CD14-positive monocyte (primary cell): ENCODE measurements at regions not wholly inside any gene's neighbourhood (a gene's known extent, or its start where the extent isn't known, plus 50 kb on each side); places are given as distances from the start of the nearest gene placed in this dataset.

ENCODE experiments used
- DNase-seq, 3 donors: peaks; one replicate each; pipeline ENCODE4 v3.0.0-alpha.2; 2011 to 2022
- H2AFZ ChIP-seq: 2 replicates; pipeline ENCODE4 v1.6.0; 2012; ENCODE audit warnings: mild to moderate bottlenecking, low read depth, low read length, inconsistent platforms; ENCODE audit not compliant: insufficient read depth, poor library complexity, severe bottlenecking
- H3K27ac ChIP-seq, 2 donors: 1 replicate in 1 of 2; 2 replicates in 1 of 2; pipeline ENCODE4 v1.5.1; 2012 to 2013; ENCODE audit warnings: low read length in 2 of 2, control low read depth in 1 of 2, inconsistent platforms in 1 of 2, low read depth in 1 of 2, mild to moderate bottlenecking in 1 of 2
- H3K27me3 ChIP-seq, 2 donors: one replicate each; pipeline versions ENCODE4 v1.6.0 to v1.6.1; 2011 to 2013; ENCODE audit warnings: low read length in 2 of 2; ENCODE audit not compliant: control insufficient read depth in 2 of 2, insufficient read depth in 2 of 2
- H3K36me3 ChIP-seq, 2 donors: replicated peaks in 1 of 2; 1 replicate in 1 of 2; 2 replicates in 1 of 2; pipeline versions ENCODE4 v1.5.1 to v1.6.1; 2012 to 2013; ENCODE audit warnings: low read length in 2 of 2, control low read depth in 1 of 2, inconsistent platforms in 1 of 2, mild to moderate bottlenecking in 1 of 2; ENCODE audit not compliant: insufficient read depth in 2 of 2, control insufficient read depth in 1 of 2
- H3K4me1 ChIP-seq, 2 donors: 1 replicate in 1 of 2; 2 replicates in 1 of 2; pipeline versions ENCODE4 v1.5.1 to v1.6.1; 2012 to 2013; ENCODE audit warnings: low read length in 2 of 2, control low read depth in 1 of 2, inconsistent platforms in 1 of 2, mild to moderate bottlenecking in 1 of 2, moderate library complexity in 1 of 2; ENCODE audit not compliant: insufficient read depth in 2 of 2, control insufficient read depth in 1 of 2
- H3K4me2 ChIP-seq: replicated peaks from 2 replicates; pipeline ENCODE3; 2012; ENCODE audit warnings: low read length, moderate library complexity, mild to moderate bottlenecking; ENCODE audit not compliant: poor library complexity, severe bottlenecking; ENCODE audit errors: extremely low read depth
- H3K4me3 ChIP-seq, 3 experiments: fragments of 200-600 bp in 1 of 3; sonication (generic) in 1 of 3; replicated peaks in 1 of 3; 1 replicate in 2 of 3; 2 replicates in 1 of 3; pipeline ENCODE4 v1.5.1; 2011 to 2013; ENCODE audit warnings: low read length in 3 of 3, mild to moderate bottlenecking in 3 of 3, control low read depth in 2 of 3, low read depth in 2 of 3, inconsistent platforms in 1 of 3, moderate library complexity in 1 of 3
- H3K79me2 ChIP-seq: 2 replicates; pipeline ENCODE4 v1.6.0; 2012; ENCODE audit warnings: mild to moderate bottlenecking, control low read depth, inconsistent platforms, low read length, moderate library complexity; ENCODE audit not compliant: insufficient read depth
- H3K9ac ChIP-seq: 2 replicates; pipeline ENCODE4 v1.6.0; 2017; ENCODE audit warnings: low read length, mild to moderate bottlenecking; ENCODE audit not compliant: insufficient read depth, poor library complexity, severe bottlenecking
- H3K9me3 ChIP-seq, 2 donors: replicated peaks in 1 of 2; 1 replicate in 1 of 2; 2 replicates in 1 of 2; pipeline versions ENCODE4 v1.5.1 to v1.6.1; 2012 to 2013; ENCODE audit warnings: low read length in 2 of 2, control low read depth in 1 of 2; ENCODE audit not compliant: control insufficient read depth in 1 of 2, insufficient read depth in 1 of 2
- H4K20me1 ChIP-seq: 2 replicates; pipeline ENCODE4 v1.6.0; 2012; ENCODE audit warnings: mild to moderate bottlenecking, low read length, control low read depth, moderate library complexity; ENCODE audit not compliant: insufficient read depth
- H3K27ac Mint-ChIP-seq, 7 donors: one replicate each; pipeline ENCODE4 v1.8.0; 2020; ENCODE audit warnings: mild to moderate bottlenecking in 7 of 7, mixed read lengths in 7 of 7, moderate library complexity in 6 of 7, inconsistent platforms in 2 of 7
- H3K27me3 Mint-ChIP-seq, 3 donors: one replicate each; pipeline ENCODE4 v1.8.0; 2021 to 2022; ENCODE audit warnings: low read depth in 3 of 3, mild to moderate bottlenecking in 3 of 3, mixed read lengths in 3 of 3, moderate library complexity in 3 of 3, inconsistent platforms in 1 of 3
- H3K36me3 Mint-ChIP-seq, 2 donors: one replicate each; pipeline ENCODE4 v1.8.0; 2020; ENCODE audit warnings: mixed read lengths in 2 of 2, inconsistent platforms in 1 of 2, mild to moderate bottlenecking in 1 of 2
- H3K4me1 Mint-ChIP-seq: one replicate; pipeline ENCODE4 v1.8.0; 2020; ENCODE audit warnings: mild to moderate bottlenecking, mixed read lengths
- H3K4me3 Mint-ChIP-seq, 2 donors: one replicate each; pipeline ENCODE4 v1.8.0; 2020; ENCODE audit warnings: mild to moderate bottlenecking in 2 of 2, mixed read lengths in 2 of 2, moderate library complexity in 1 of 2
- H3K9me3 Mint-ChIP-seq, 7 donors: one replicate each; pipeline ENCODE4 v1.8.0; 2020 to 2022; ENCODE audit warnings: mixed read lengths in 7 of 7, mild to moderate bottlenecking in 6 of 7, moderate library complexity in 6 of 7, inconsistent platforms in 2 of 7
- CTCF ChIP-seq: fragments of 200-600 bp; IDR thresholded peaks from one replicate; pipeline ENCODE4 v1.8.0; 2022; ENCODE audit warnings: antibody characterized with exemption, mild to moderate bottlenecking
- WGBS: methylation state at CpG from one replicate; pipeline ENCODE4 v1.1.5; 2013; ENCODE audit warnings: missing lambda C conversion rate; ENCODE audit not compliant: insufficient coverage; 5-methylcytosine and 5-hydroxymethylcytosine counted together
- intact Hi-C, 2 donors: fragments of 100-400 bp; cut with micrococcal nuclease; formaldehyde crosslinking; loops; one replicate each; pipeline versions ENCODE4 v1.15.0 to v1.15.1; 2023

GRCh38 chr18:40215979-40216378 lies 1739.1 kb upstream of the PIK3C3 start:
- Mint-ChIP-seq H3K27ac (no peak overlapping the region), H3K4me1 (no peaks in the 10 kb centered on the region), H3K36me3 (no peaks in the 10 kb centered on the region), H3K9me3 (peaks cover 0 to 4% (median 0%) of the 10 kb centered on the region in 7 donors), H3K27me3 (no peaks in the 10 kb centered on the region), H3K4me3 (no peak overlapping the region)
- no peak for TF ChIP-seq CTCF
- Histone ChIP-seq H2AFZ (no peak overlapping the region), H3K4me2 (no peak overlapping the region), H3K9me3 (peaks cover 0 to 4% of the 10 kb centered on the region in 2 donors), H3K4me1 (no peaks in the 10 kb centered on the region), H3K9ac (no peak overlapping the region), H4K20me1 (no peaks in the 10 kb centered on the region), H3K36me3 (no peaks in the 10 kb centered on the region), H3K27me3 (no peaks in the 10 kb centered on the region), H3K79me2 (no peaks in the 10 kb centered on the region), H3K27ac (no peak overlapping the region), H3K4me3 (no peak overlapping the region)
- intact Hi-C loops: no loop called here
- WGBS: no CpG with 5 or more reads among the region's 4 CpGs
- DNase-seq: no peak

GRCh38 chr18:40210696-40211095 lies 1744.3 kb upstream of the PIK3C3 start:
- H3K9me3 Mint-ChIP-seq: peaks cover 0 to 6% (median 2%) of the 10 kb centered on the region in 7 donors
- peaks cover 11% of the 10 kb centered on the region for H3K4me1 Mint-ChIP-seq
- H3K9ac ChIP-seq: no peak overlapping the region
- H3K4me3 Mint-ChIP-seq: no peak overlapping the region
- H2AFZ ChIP-seq: no peak overlapping the region
- H3K4me1 ChIP-seq: peaks cover 0 to 3% of the 10 kb centered on the region in 2 donors
- no peak for TF ChIP-seq CTCF
- intact Hi-C loops: no loop called here
- no peak for DNase-seq
- H4K20me1 ChIP-seq: no peaks in the 10 kb centered on the region
- peaks cover under 1 to 5% of the 10 kb centered on the region in 2 donors for H3K9me3 ChIP-seq
- H3K79me2 ChIP-seq: no peaks in the 10 kb centered on the region
- H3K27me3 ChIP-seq: no peaks in the 10 kb centered on the region
- WGBS: no CpG with 5 or more reads among the region's 1 CpG
- no peak overlapping the region for H3K27ac Mint-ChIP-seq
- H3K36me3 ChIP-seq: no peaks in the 10 kb centered on the region
- no peak overlapping the region for H3K27ac ChIP-seq
- H3K4me2 ChIP-seq: no peak overlapping the region
- H3K4me3 ChIP-seq: no peak overlapping the region
- H3K27me3 Mint-ChIP-seq: no peaks in the 10 kb centered on the region
- no peaks in the 10 kb centered on the region for H3K36me3 Mint-ChIP-seq
